H9 (cell line): ENCODE measurements at regions not wholly inside any gene's neighbourhood (a gene's known extent, or its start where the extent isn't known, plus 50 kb on each side); places are given as distances from the start of the nearest gene placed in this dataset.

Experiments used
- DNase-seq: peaks from one replicate; pipeline ENCODE4 v3.0.0-alpha.2; 2017
- H2AFZ ChIP-seq: one replicate; pipeline ENCODE4 v1.6.1; 2013; ENCODE audit warnings: mild to moderate bottlenecking, low read length, control low read depth, moderate library complexity
- H2AK5ac ChIP-seq: 2 replicates; pipeline ENCODE4 v1.6.1; 2013; ENCODE audit warnings: low read length, control low read depth, mixed read lengths; ENCODE audit not compliant: insufficient read length
- H2BK120ac ChIP-seq: one replicate; pipeline ENCODE4 v1.6.1; 2013; ENCODE audit warnings: low read depth, mild to moderate bottlenecking, low read length, control low read depth, inconsistent platforms; ENCODE audit not compliant: poor library complexity, severe bottlenecking
- H2BK12ac ChIP-seq: 2 replicates; pipeline ENCODE4 v1.6.1; 2013; ENCODE audit warnings: low read length, control low read depth, mixed read lengths, low read depth; ENCODE audit not compliant: insufficient read length
- H2BK15ac ChIP-seq: 2 replicates; pipeline ENCODE4 v1.6.1; 2013; ENCODE audit warnings: low read depth, low read length, control low read depth
- H2BK20ac ChIP-seq: one replicate; pipeline ENCODE4 v1.6.1; 2013; ENCODE audit warnings: low read depth, mild to moderate bottlenecking, low read length, control low read depth, inconsistent platforms; ENCODE audit not compliant: poor library complexity, severe bottlenecking
- H2BK5ac ChIP-seq: 2 replicates; pipeline ENCODE4 v1.6.1; 2013; ENCODE audit warnings: low read length, control low read depth, mixed read lengths; ENCODE audit not compliant: insufficient read length
- H3K14ac ChIP-seq: 2 replicates; pipeline ENCODE4 v1.6.1; 2013; ENCODE audit warnings: low read length, control low read depth; ENCODE audit not compliant: insufficient read depth
- H3K18ac ChIP-seq: 2 replicates; pipeline ENCODE4 v1.6.1; 2013; ENCODE audit warnings: low read depth, mild to moderate bottlenecking, mixed read lengths, low read length, control low read depth; ENCODE audit not compliant: insufficient read length
- H3K23ac ChIP-seq: 2 replicates; pipeline ENCODE4 v1.6.1; 2013; ENCODE audit warnings: low read length, control low read depth, mixed read lengths, low read depth; ENCODE audit not compliant: insufficient read length
- H3K23me2 ChIP-seq: 2 replicates; pipeline ENCODE4 v1.6.1; 2013; ENCODE audit warnings: low read depth, mild to moderate bottlenecking, mixed read lengths, low read length, control low read depth; ENCODE audit not compliant: insufficient read length, poor library complexity, severe bottlenecking
- H3K27ac ChIP-seq: 2 replicates; pipeline ENCODE4 v1.5.1; 2013; ENCODE audit warnings: low read length, control low read depth, mixed read lengths, low read depth; ENCODE audit not compliant: insufficient read length
- H3K27me3 ChIP-seq: 2 replicates; pipeline ENCODE4 v1.6.1; 2013; ENCODE audit warnings: low read length, control low read depth, inconsistent platforms; ENCODE audit not compliant: insufficient read depth
- H3K4ac ChIP-seq: 2 replicates; pipeline ENCODE4 v1.6.1; 2013; ENCODE audit warnings: low read depth, mild to moderate bottlenecking, control low read depth, inconsistent platforms, low read length, moderate library complexity
- H3K4me1 ChIP-seq: 2 replicates; pipeline ENCODE4 v1.6.1; 2013; ENCODE audit warnings: low read length, control low read depth, inconsistent platforms; ENCODE audit not compliant: insufficient read depth
- H3K4me2 ChIP-seq: 2 replicates; pipeline ENCODE4 v1.6.1; 2013; ENCODE audit warnings: low read length, control low read depth, mixed read lengths; ENCODE audit not compliant: insufficient read length, insufficient read depth
- H3K56ac ChIP-seq: 2 replicates; pipeline ENCODE4 v1.6.1; 2013; ENCODE audit warnings: low read depth, mild to moderate bottlenecking, mixed read lengths, low read length, control low read depth; ENCODE audit not compliant: insufficient read length
- H3K79me1 ChIP-seq: 2 replicates; pipeline ENCODE4 v1.6.1; 2013; ENCODE audit warnings: low read depth, mild to moderate bottlenecking, moderate library complexity, low read length, control low read depth, inconsistent platforms; ENCODE audit not compliant: insufficient read depth, poor library complexity, severe bottlenecking
- H3K79me2 ChIP-seq: 2 replicates; pipeline ENCODE4 v1.6.1; 2013; ENCODE audit warnings: low read length, control low read depth, inconsistent platforms; ENCODE audit not compliant: insufficient read depth
- H3K9ac ChIP-seq: 2 replicates; pipeline ENCODE4 v1.6.1; 2013; ENCODE audit warnings: low read length, control low read depth, mixed read lengths; ENCODE audit not compliant: insufficient read length; ENCODE audit errors: extremely low read depth
- H3K9me3 ChIP-seq: one replicate; pipeline ENCODE4 v1.6.1; 2013; ENCODE audit warnings: low read depth, low read length, inconsistent platforms; ENCODE audit not compliant: control insufficient read depth
- H3T11ph ChIP-seq: one replicate; pipeline ENCODE4 v1.6.1; 2013; ENCODE audit warnings: mild to moderate bottlenecking, low read length, control low read depth, inconsistent platforms
- H4K20me1 ChIP-seq: one replicate; pipeline ENCODE4 v1.6.1; 2013; ENCODE audit not compliant: control insufficient read depth, insufficient read length, insufficient read depth
- H4K5ac ChIP-seq: 2 replicates; pipeline ENCODE4 v1.6.1; 2013; ENCODE audit warnings: low read depth, mild to moderate bottlenecking, mixed read lengths, low read length, control low read depth; ENCODE audit not compliant: insufficient read length
- H4K8ac ChIP-seq: replicated peaks from 2 replicates; pipeline ENCODE4 v1.6.1; 2013; ENCODE audit warnings: low read length, control low read depth, mixed read lengths, low read depth; ENCODE audit not compliant: insufficient read length
- H4K91ac ChIP-seq: 2 replicates; pipeline ENCODE4 v1.6.1; 2013; ENCODE audit warnings: low read depth, mild to moderate bottlenecking, moderate library complexity, mixed read lengths, low read length, control low read depth; ENCODE audit not compliant: insufficient read length
- H3K27ac Mint-ChIP-seq, 3 experiments: 2 replicates in 2 of 3; 3 replicates in 1 of 3; pipeline ENCODE4 v1.8.0; 2020 to 2021; ENCODE audit warnings: mixed read lengths in 3 of 3, mild to moderate bottlenecking in 1 of 3, moderate library complexity in 1 of 3
- H3K27me3 Mint-ChIP-seq: 2 replicates; pipeline ENCODE4 v1.8.0; 2021; ENCODE audit warnings: low read depth, mild to moderate bottlenecking, moderate library complexity, mixed read lengths
- H3K36me3 Mint-ChIP-seq, 3 experiments: 2 replicates in 2 of 3; 3 replicates in 1 of 3; pipeline ENCODE4 v1.8.0; 2020 to 2021; ENCODE audit warnings: low read depth in 3 of 3, mixed read lengths in 3 of 3; ENCODE audit not compliant: insufficient read depth in 1 of 3
- H3K4me1 Mint-ChIP-seq, 2 experiments: 2 replicates each; pipeline ENCODE4 v1.8.0; 2020; ENCODE audit warnings: mixed read lengths in 2 of 2
- H3K4me3 Mint-ChIP-seq, 2 experiments: 2 replicates in 1 of 2; 3 replicates in 1 of 2; pipeline ENCODE4 v1.8.0; 2020 to 2021; ENCODE audit warnings: mild to moderate bottlenecking in 2 of 2, mixed read lengths in 2 of 2, moderate library complexity in 1 of 2
- H3K9me3 Mint-ChIP-seq, 2 experiments: 2 replicates in 1 of 2; 3 replicates in 1 of 2; pipeline ENCODE4 v1.8.0; 2020; ENCODE audit warnings: mild to moderate bottlenecking in 2 of 2, mixed read lengths in 2 of 2, moderate library complexity in 1 of 2
- WGBS: extraction: QIAGEN DNeasy Blood & Tissue Kit; methylation state at CpG from one replicate; pipeline ENCODE4 v1.1.7; 2013; ENCODE audit warnings: missing lambda C conversion rate, low lambda C conversion rate, mixed read lengths; ENCODE audit not compliant: insufficient read length; ENCODE audit errors: extremely low coverage; 5-methylcytosine and 5-hydroxymethylcytosine counted together
- TF ChIP-seq, protein P1 (sequence below): fragments of 200-600 bp; sonication (generic); conservative IDR thresholded peaks from 3 replicates; pipeline ENCODE4 v1.8.0; 2021; ENCODE audit warnings: antibody characterized with exemption, mild to moderate bottlenecking

- Mint-ChIP-seq H3K27ac (no peak overlapping the region), H3K36me3 (no peaks in the 10 kb centered on the region), H3K4me1 (peaks cover 16 to 19% of the 10 kb centered on the region in 2 experiments), H3K4me3 (no peak overlapping the region), H3K27me3 (peaks cover 11% of the 10 kb centered on the region), H3K9me3 (peaks cover 4 to 6% of the 10 kb centered on the region in 2 experiments; a peak in 3 of 5 replicates)
- no peak overlapping the region for H2BK12ac ChIP-seq
- H3K9ac ChIP-seq, result no peak overlapping the region
- no peaks in the 10 kb centered on the region for H4K20me1 ChIP-seq
- no peaks in the 10 kb centered on the region for H3K23me2 ChIP-seq
- H3K56ac ChIP-seq, result no peak overlapping the region
- H4K8ac ChIP-seq, result no peak overlapping the region
- no peak overlapping the region for H2AFZ ChIP-seq
- H4K91ac ChIP-seq, result no peak overlapping the region
- no peak overlapping the region for H2BK20ac ChIP-seq
- H3K4me2 ChIP-seq, result no peak overlapping the region
- no peak overlapping the region for H3K14ac ChIP-seq
- no peak overlapping the region for H2AK5ac ChIP-seq
- no peak overlapping the region for H3K23ac ChIP-seq
- no peak overlapping the region for H3T11ph ChIP-seq
- no peak overlapping the region for H3K4ac ChIP-seq
- H3K4me1 ChIP-seq, result peaks cover 3% of the 10 kb centered on the region; the same call in 1 of the 2 replicates
- H3K79me2 ChIP-seq, result no peaks in the 10 kb centered on the region
- H2BK15ac ChIP-seq, result no peak overlapping the region
- no peaks in the 10 kb centered on the region for H3K9me3 ChIP-seq
- no peak overlapping the region for H2BK5ac ChIP-seq
- H2BK120ac ChIP-seq, result no peak overlapping the region
- H3K18ac ChIP-seq, result no peak overlapping the region
- TF ChIP-seq, protein P1, sequence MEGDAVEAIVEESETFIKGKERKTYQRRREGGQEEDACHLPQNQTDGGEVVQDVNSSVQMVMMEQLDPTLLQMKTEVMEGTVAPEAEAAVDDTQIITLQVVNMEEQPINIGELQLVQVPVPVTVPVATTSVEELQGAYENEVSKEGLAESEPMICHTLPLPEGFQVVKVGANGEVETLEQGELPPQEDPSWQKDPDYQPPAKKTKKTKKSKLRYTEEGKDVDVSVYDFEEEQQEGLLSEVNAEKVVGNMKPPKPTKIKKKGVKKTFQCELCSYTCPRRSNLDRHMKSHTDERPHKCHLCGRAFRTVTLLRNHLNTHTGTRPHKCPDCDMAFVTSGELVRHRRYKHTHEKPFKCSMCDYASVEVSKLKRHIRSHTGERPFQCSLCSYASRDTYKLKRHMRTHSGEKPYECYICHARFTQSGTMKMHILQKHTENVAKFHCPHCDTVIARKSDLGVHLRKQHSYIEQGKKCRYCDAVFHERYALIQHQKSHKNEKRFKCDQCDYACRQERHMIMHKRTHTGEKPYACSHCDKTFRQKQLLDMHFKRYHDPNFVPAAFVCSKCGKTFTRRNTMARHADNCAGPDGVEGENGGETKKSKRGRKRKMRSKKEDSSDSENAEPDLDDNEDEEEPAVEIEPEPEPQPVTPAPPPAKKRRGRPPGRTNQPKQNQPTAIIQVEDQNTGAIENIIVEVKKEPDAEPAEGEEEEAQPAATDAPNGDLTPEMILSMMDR, result no peak
- H3K27me3 ChIP-seq, result no peaks in the 10 kb centered on the region
- no peak overlapping the region for H4K5ac ChIP-seq
- no peak for DNase-seq
- WGBS, result no CpG with 5 or more reads among the region's 3 CpGs
- no peaks in the 10 kb centered on the region for H3K79me1 ChIP-seq
- no peak overlapping the region for H3K27ac ChIP-seq
These were observed 132.6 kb downstream of the TEX36 start for GRCh38 chr10:125550362-125550761.
